Mucosa of rectum (tissue), 2 donors: ENCODE measurements at regions not wholly inside any gene's neighbourhood (a gene's known extent, or its start where the extent isn't known, plus 50 kb on each side); places are given as distances from the start of the nearest gene placed in this dataset.

Experiments used
- H3K27ac ChIP-seq, 2 donors: one replicate each; pipeline ENCODE4 v1.7.0; 2013; ENCODE audit warnings: inconsistent platforms in 2 of 2, low read depth in 2 of 2, low read length in 2 of 2
- H3K27me3 ChIP-seq, 2 donors: one replicate each; pipeline ENCODE4 v1.7.0; 2013; ENCODE audit warnings: low read length in 2 of 2; ENCODE audit not compliant: control insufficient read depth in 2 of 2, insufficient read depth in 2 of 2
- H3K36me3 ChIP-seq, 2 donors: one replicate each; pipeline ENCODE4 v1.7.0; 2013; ENCODE audit warnings: low read length in 2 of 2; ENCODE audit not compliant: control insufficient read depth in 2 of 2, insufficient read depth in 2 of 2
- H3K4me1 ChIP-seq, 2 donors: one replicate each; pipeline ENCODE4 v1.7.0; 2013; ENCODE audit warnings: low read length in 2 of 2, mild to moderate bottlenecking in 1 of 2; ENCODE audit not compliant: control insufficient read depth in 2 of 2, insufficient read depth in 2 of 2
- H3K4me3 ChIP-seq, 2 donors: one replicate each; pipeline ENCODE4 v1.7.0; 2013; ENCODE audit warnings: low read length in 2 of 2
- H3K9ac ChIP-seq, 2 donors: one replicate each; pipeline ENCODE4 v1.7.0; 2013; ENCODE audit warnings: low read length in 2 of 2, low read depth in 1 of 2, mild to moderate bottlenecking in 1 of 2
- H3K9me3 ChIP-seq, 2 donors: one replicate each; pipeline ENCODE4 v1.7.0; 2013; ENCODE audit warnings: low read length in 2 of 2; ENCODE audit not compliant: control insufficient read depth in 2 of 2
- donor health status: healthy.
- donor health status: Normal muscosa, but diverticular disease.

GRCh38 chr17:70366386-70366785 is 197.1 kb downstream of the KCNJ2 start:
- Histone ChIP-seq H3K27ac (no peak overlapping the region), H3K27me3 (no peaks in the 10 kb centered on the region), H3K4me1 (no peaks in the 10 kb centered on the region), H3K36me3 (no peaks in the 10 kb centered on the region), H3K4me3 (no peak overlapping the region), H3K9me3 (no peaks in the 10 kb centered on the region), H3K9ac (no peak overlapping the region)

- H3K9me3 ChIP-seq, result no peaks in the 10 kb centered on the region
Measured at GRCh38 chr17:70368011-70368410, 198.7 kb downstream of the KCNJ2 start.

GRCh38 chr17:70369391-70369790 is 200.1 kb downstream of the KCNJ2 start:
- H3K4me1 ChIP-seq, result no peaks in the 10 kb centered on the region
- no peaks in the 10 kb centered on the region for H3K9me3 ChIP-seq
- no peak overlapping the region for H3K9ac ChIP-seq
- no peaks in the 10 kb centered on the region for H3K27me3 ChIP-seq
- H3K36me3 ChIP-seq, result no peaks in the 10 kb centered on the region
- no peak overlapping the region for H3K27ac ChIP-seq
- H3K4me3 ChIP-seq, result no peak overlapping the region

More at GRCh38 chr17:70368011-70368410, 198.7 kb downstream of the KCNJ2 start:
- Histone ChIP-seq H3K36me3 (no peaks in the 10 kb centered on the region), H3K9ac (no peak overlapping the region), H3K27ac (no peak overlapping the region), H3K4me3 (no peak overlapping the region), H3K4me1 (no peaks in the 10 kb centered on the region), H3K27me3 (no peaks in the 10 kb centered on the region)

GRCh38 chr17:70370816-70371215 is 201.5 kb downstream of the KCNJ2 start:
- Histone ChIP-seq H3K4me1 (no peaks in the 10 kb centered on the region), H3K27ac (no peak overlapping the region), H3K9ac (no peak overlapping the region), H3K36me3 (no peaks in the 10 kb centered on the region), H3K9me3 (no peaks in the 10 kb centered on the region), H3K4me3 (no peak overlapping the region), H3K27me3 (no peaks in the 10 kb centered on the region)

GRCh38 chr17:70373369-70373768 is 204.0 kb downstream of the KCNJ2 start:
- Histone ChIP-seq H3K36me3 (no peaks in the 10 kb centered on the region), H3K4me3 (no peak overlapping the region), H3K4me1 (no peaks in the 10 kb centered on the region), H3K27me3 (no peaks in the 10 kb centered on the region), H3K9me3 (no peaks in the 10 kb centered on the region), H3K27ac (no peak overlapping the region), H3K9ac (no peak overlapping the region)

GRCh38 chr17:70374496-70374895 is 205.2 kb downstream of the KCNJ2 start:
- Histone ChIP-seq H3K9me3 (no peaks in the 10 kb centered on the region), H3K4me3 (no peak overlapping the region), H3K27me3 (no peaks in the 10 kb centered on the region)

GRCh38 chr17:70375406-70375805 is 206.1 kb downstream of the KCNJ2 start:
- no peak overlapping the region for H3K4me3 ChIP-seq
- H3K27me3 ChIP-seq, result no peaks in the 10 kb centered on the region
- H3K27ac ChIP-seq, result no peak overlapping the region
- H3K4me1 ChIP-seq, result no peaks in the 10 kb centered on the region
- no peak overlapping the region for H3K9ac ChIP-seq
- no peaks in the 10 kb centered on the region for H3K36me3 ChIP-seq
- no peaks in the 10 kb centered on the region for H3K9me3 ChIP-seq

More at GRCh38 chr17:70374496-70374895, 205.2 kb downstream of the KCNJ2 start:
- Histone ChIP-seq H3K36me3 (no peaks in the 10 kb centered on the region), H3K9ac (no peak overlapping the region), H3K27ac (no peak overlapping the region), H3K4me1 (no peaks in the 10 kb centered on the region)

GRCh38 chr17:70375813-70376770 is 206.8 kb downstream of the KCNJ2 start:
- no peak overlapping the region for H3K4me3 ChIP-seq
- H3K9me3 ChIP-seq, result no peaks in the 10 kb centered on the region

GRCh38 chr17:70377654-70378053 is 208.3 kb downstream of the KCNJ2 start:
- H3K4me1 ChIP-seq, result no peaks in the 10 kb centered on the region
- H3K36me3 ChIP-seq, result no peaks in the 10 kb centered on the region
- no peaks in the 10 kb centered on the region for H3K27me3 ChIP-seq
- H3K27ac ChIP-seq, result no peak overlapping the region
- H3K9me3 ChIP-seq, result no peaks in the 10 kb centered on the region
- no peak overlapping the region for H3K4me3 ChIP-seq
- H3K9ac ChIP-seq, result no peak overlapping the region

More at GRCh38 chr17:70375813-70376770, 206.8 kb downstream of the KCNJ2 start:
- no peaks in the 10 kb centered on the region for H3K27me3 ChIP-seq
- no peaks in the 10 kb centered on the region for H3K36me3 ChIP-seq
- H3K9ac ChIP-seq, result no peak overlapping the region
- H3K4me1 ChIP-seq, result no peaks in the 10 kb centered on the region
- no peak overlapping the region for H3K27ac ChIP-seq

GRCh38 chr17:70378076-70378475 is 208.7 kb downstream of the KCNJ2 start:
- Histone ChIP-seq H3K4me1 (no peaks in the 10 kb centered on the region), H3K4me3 (no peak overlapping the region), H3K36me3 (no peaks in the 10 kb centered on the region), H3K27me3 (no peaks in the 10 kb centered on the region), H3K9me3 (no peaks in the 10 kb centered on the region), H3K9ac (no peak overlapping the region), H3K27ac (no peak overlapping the region)
